H1 (cell line): ENCODE measurements at regions not wholly inside any gene's neighbourhood (a gene's known extent, or its start where the extent isn't known, plus 50 kb on each side); places are given as distances from the start of the nearest gene placed in this dataset.
"Not testable (repeated sequence)": the region's sequence is repeated elsewhere in the genome, so short reads cannot be mapped to it uniquely, and the experiment has no call there.

ENCODE experiments used
- CTCF ChIA-PET: fragments of 300-600 bp; sonication (Branson Sonifier 250); formaldehyde crosslinking; loops from one replicate; lab custom pipeline; 2021; ENCODE audit not compliant: partially characterized antibody; lab: Charles Lee
- POLR2A ChIA-PET: fragments of 300-600 bp; sonication (Branson Sonifier 250); formaldehyde crosslinking; loops from one replicate; lab custom pipeline; 2021; ENCODE audit warnings: inconsistent platforms; ENCODE audit not compliant: partially characterized antibody; lab: Charles Lee
- DNase-seq, 2 experiments: peaks; one replicate each; pipeline versions ENCODE4 v3.0.0 to v3.0.0-alpha.2; 2010 to 2022; ENCODE audit warnings: low spot score in 2 of 2, low read depth in 1 of 2, mixed read lengths in 1 of 2
- FAIRE-seq: peaks from 2 replicates; lab custom pipeline; 2011; peaks lifted over from hg19 to GRCh38; lab: Jason Lieb, UNC
- H2AFZ ChIP-seq: 2 replicates; pipeline ENCODE4 v1.8.1; 2012; ENCODE audit warnings: low read length, inconsistent platforms
- H2AK5ac ChIP-seq: 2 replicates; pipeline ENCODE4 v1.6.1; 2013; ENCODE audit warnings: low read depth, low read length
- H2BK120ac ChIP-seq: replicated peaks from 2 replicates; pipeline ENCODE3; 2013; ENCODE audit warnings: low read depth, low read length, inconsistent platforms
- H2BK12ac ChIP-seq: 2 replicates; pipeline ENCODE4 v1.6.1; 2013; ENCODE audit warnings: low read depth, low read length
- H2BK15ac ChIP-seq: 2 replicates; pipeline ENCODE4 v1.6.1; 2013; ENCODE audit warnings: low read length
- H2BK20ac ChIP-seq: 2 replicates; pipeline ENCODE4 v1.6.1; 2013; ENCODE audit warnings: low read length
- H2BK5ac ChIP-seq: 2 replicates; pipeline ENCODE4 v1.6.1; 2013; ENCODE audit warnings: low read depth, low read length
- H3K14ac ChIP-seq: 2 replicates; pipeline ENCODE4 v1.6.1; 2013; ENCODE audit warnings: inconsistent platforms; ENCODE audit not compliant: insufficient read length
- H3K18ac ChIP-seq: 2 replicates; pipeline ENCODE4 v1.6.1; 2013; ENCODE audit warnings: low read length; ENCODE audit errors: extremely low read depth
- H3K23ac ChIP-seq: 2 replicates; pipeline ENCODE4 v1.6.1; 2013; ENCODE audit warnings: inconsistent platforms; ENCODE audit not compliant: insufficient read length
- H3K23me2 ChIP-seq: 2 replicates; pipeline ENCODE4 v1.6.1; 2013; ENCODE audit warnings: low read depth, low read length
- H3K27ac ChIP-seq: 2 replicates; pipeline ENCODE4 v1.6.1; 2011; ENCODE audit warnings: low read depth, low read length, inconsistent platforms
- H3K27me3 ChIP-seq, 4 experiments: replicated peaks in 1 of 4; 1 replicate in 1 of 4; 2 replicates in 3 of 4; pipeline versions ENCODE4 v1.6.1 to v1.8.1; 2011 to 2013; ENCODE audit warnings: low read length in 3 of 4, mild to moderate bottlenecking in 3 of 4, inconsistent platforms in 2 of 4, mixed read lengths in 2 of 4, moderate library complexity in 1 of 4; ENCODE audit not compliant: control insufficient read depth in 3 of 4, insufficient read depth in 3 of 4; ENCODE audit errors: extremely low read depth in 1 of 4
- H3K36me3 ChIP-seq, 4 experiments: 2 replicates each; pipeline versions ENCODE4 v1.6.1 to v1.8.1; 2011 to 2013; ENCODE audit warnings: mild to moderate bottlenecking in 4 of 4, low read length in 3 of 4, moderate library complexity in 2 of 4, control low read depth in 1 of 4, inconsistent platforms in 1 of 4; ENCODE audit not compliant: insufficient read depth in 4 of 4, control insufficient read depth in 2 of 4
- H3K4ac ChIP-seq: replicated peaks from 2 replicates; pipeline ENCODE3; 2013; ENCODE audit warnings: low read length, low read depth, mixed read lengths, inconsistent platforms; ENCODE audit not compliant: insufficient read length
- H3K4me1 ChIP-seq, 4 experiments: replicated peaks in 1 of 4; 1 replicate in 1 of 4; 2 replicates in 3 of 4; pipeline versions ENCODE4 v1.6.1 to v1.8.1; 2011 to 2013; ENCODE audit warnings: low read length in 3 of 4, inconsistent platforms in 2 of 4, mixed read lengths in 1 of 4; ENCODE audit not compliant: insufficient read depth in 4 of 4, control insufficient read depth in 3 of 4
- H3K4me2 ChIP-seq, 2 experiments: 2 replicates each; pipeline versions ENCODE4 v1.6.1 to v1.8.1; 2011 to 2013; ENCODE audit warnings: low read depth in 2 of 2, low read length in 2 of 2, control low read depth in 1 of 2, inconsistent platforms in 1 of 2, mild to moderate bottlenecking in 1 of 2; ENCODE audit not compliant: insufficient read depth in 1 of 2
- H3K4me3 ChIP-seq, 4 experiments: fragments of 200-600, 300-600 bp in 1 of 4; sonication (generic), shearing (Covaris generic), sonication (Bioruptor Twin) in 1 of 4; 2 replicates each; pipeline versions ENCODE4 v1.5.1 to v1.8.1; 2011 to 2016; ENCODE audit warnings: low read length in 4 of 4, low read depth in 3 of 4, control low read depth in 2 of 4, inconsistent platforms in 2 of 4, mild to moderate bottlenecking in 2 of 4, mixed read lengths in 1 of 4, moderate library complexity in 1 of 4; ENCODE audit not compliant: insufficient read depth in 2 of 4; ENCODE audit errors: extremely low read depth in 1 of 4
- H3K56ac ChIP-seq: replicated peaks from 2 replicates; pipeline ENCODE3; 2013; ENCODE audit warnings: low read depth, mild to moderate bottlenecking, mixed read lengths, low read length, inconsistent platforms; ENCODE audit not compliant: insufficient read length
- H3K79me1 ChIP-seq: 2 replicates; pipeline ENCODE4 v1.6.1; 2013; ENCODE audit warnings: low read depth, low read length, control low read depth
- H3K79me2 ChIP-seq, 2 experiments: 2 replicates each; pipeline versions ENCODE4 v1.6.1 to v1.8.1; 2012 to 2013; ENCODE audit warnings: low read length in 2 of 2, mild to moderate bottlenecking in 2 of 2, inconsistent platforms in 1 of 2; ENCODE audit not compliant: insufficient read depth in 2 of 2, control insufficient read depth in 1 of 2
- H3K9ac ChIP-seq, 4 experiments: replicated peaks in 1 of 4; 1 replicate in 1 of 4; 2 replicates in 3 of 4; pipeline versions ENCODE4 v1.6.1 to v1.8.1; 2011 to 2013; ENCODE audit warnings: low read depth in 3 of 4, low read length in 3 of 4, control low read depth in 2 of 4, mild to moderate bottlenecking in 2 of 4, moderate library complexity in 2 of 4, inconsistent platforms in 1 of 4; ENCODE audit errors: extremely low read depth in 1 of 4
- H3K9me3 ChIP-seq, 2 experiments: 2 replicates each; pipeline versions ENCODE4 v1.6.1 to v1.8.1; 2012 to 2013; ENCODE audit warnings: mild to moderate bottlenecking in 2 of 2, moderate library complexity in 2 of 2, control low read depth in 1 of 2, inconsistent platforms in 1 of 2, low read depth in 1 of 2, low read length in 1 of 2, mixed read lengths in 1 of 2; ENCODE audit not compliant: insufficient read depth in 2 of 2
- H4K20me1 ChIP-seq, 2 experiments: replicated peaks in 1 of 2; 2 replicates each; pipeline versions ENCODE3 to v1.8.1; 2011 to 2013; ENCODE audit warnings: inconsistent platforms in 2 of 2, low read length in 2 of 2, mild to moderate bottlenecking in 1 of 2; ENCODE audit not compliant: insufficient read depth in 2 of 2, control insufficient read depth in 1 of 2
- H4K5ac ChIP-seq: 2 replicates; pipeline ENCODE4 v1.6.1; 2013; ENCODE audit warnings: low read length, low read depth, mixed read lengths, inconsistent platforms; ENCODE audit not compliant: insufficient read length
- H4K8ac ChIP-seq: 2 replicates; pipeline ENCODE4 v1.8.0; 2013; ENCODE audit warnings: mild to moderate bottlenecking, moderate library complexity, low read length, inconsistent platforms; ENCODE audit not compliant: insufficient read depth; ENCODE audit errors: extremely low read depth
- H4K91ac ChIP-seq: replicated peaks from 2 replicates; pipeline ENCODE3; 2013; ENCODE audit warnings: low read length, mixed read lengths, inconsistent platforms; ENCODE audit not compliant: insufficient read length
- whole genome bisulfite sequencing, 2 experiments: shearing (Covaris generic) in 1 of 2; methylation state at CpG; one replicate each; pipeline versions ENCODE4 v1.1.6 to v1.1.7; 2013 to 2015; ENCODE audit warnings: low lambda C conversion rate in 2 of 2, mixed read lengths in 2 of 2, inconsistent platforms in 1 of 2, low coverage in 1 of 2, missing lambda C conversion rate in 1 of 2; ENCODE audit not compliant: insufficient replicate concordance in 2 of 2, insufficient coverage in 1 of 2, insufficient read length in 1 of 2; ENCODE audit errors: extremely low coverage in 1 of 2, missing lambda C conversion rate in 1 of 2; 5-methylcytosine and 5-hydroxymethylcytosine counted together

DNA sequence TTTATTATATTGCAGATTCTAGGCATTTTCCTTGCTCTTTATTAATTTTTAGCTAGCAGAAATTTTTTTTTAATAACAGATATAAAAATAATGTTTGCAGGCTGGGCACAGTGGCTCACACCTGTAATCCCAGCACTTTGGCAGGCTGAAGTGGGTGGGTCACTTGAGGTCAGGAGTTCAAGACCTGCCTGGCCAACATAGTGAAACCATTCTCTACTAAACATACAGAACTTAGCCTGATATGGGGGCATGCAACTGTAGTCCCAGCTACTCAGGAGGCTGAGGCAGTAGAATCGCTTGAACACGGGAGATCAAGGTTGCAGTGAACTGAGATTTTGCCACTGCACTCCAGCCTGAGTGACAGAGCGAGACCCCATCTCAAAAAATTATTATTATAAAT lies 304.6 kb upstream of the KCND2 start:
- not testable (repeated sequence) for H2BK5ac ChIP-seq, H2BK20ac ChIP-seq, H3K4ac ChIP-seq, H3K18ac ChIP-seq, H3K56ac ChIP-seq, H2BK15ac ChIP-seq, H4K91ac ChIP-seq, H4K8ac ChIP-seq, H2AK5ac ChIP-seq, H3K14ac ChIP-seq, H3K9me3 ChIP-seq, H3K4me3 ChIP-seq, H3K23ac ChIP-seq, H3K4me2 ChIP-seq, H3K23me2 ChIP-seq, H3K36me3 ChIP-seq, H2BK12ac ChIP-seq, H3K27ac ChIP-seq, DNase-seq, H4K5ac ChIP-seq, H3K79me2 ChIP-seq, H3K27me3 ChIP-seq, H3K9ac ChIP-seq, H3K4me1 ChIP-seq, H2BK120ac ChIP-seq, H4K20me1 ChIP-seq, FAIRE-seq, H2AFZ ChIP-seq, H3K79me1 ChIP-seq
- ChIA-PET CTCF (interaction anchor here (2.1 kb wide), 1 partner anchor 32 kb away, joined by 5 read pairs; no protein-coding TSS in a partner anchor), POLR2A (interaction anchor here (0.6 kb wide), 1 partner anchor 982 kb away, joined by 3 read pairs; the partner anchor contains the start of gene ING3)
- 89% methylated on average over 3 of the region's 3 CpGs; no CpG with 5 or more reads in 1 of the 2 experiments for WGBS, 2 experiments
